Tibial artery (tissue), 4 donors: ENCODE measurements at regions not wholly inside any gene's neighbourhood (a gene's known extent, or its start where the extent isn't known, plus 50 kb on each side); places are given as distances from the start of the nearest gene placed in this dataset.

ENCODE experiments used
- DNase-seq, 2 donors: peaks; one replicate each; pipeline ENCODE4 v3.0.0-alpha.2; 2019
- H3K27ac ChIP-seq, 2 donors: fragments of 200-600 bp; sonication (generic) in 1 of 2; 1 replicate in 1 of 2; 2 replicates in 1 of 2; pipeline ENCODE4 v1.5.1; 2018 to 2019; ENCODE audit warnings: mild to moderate bottlenecking in 1 of 2
- H3K27me3 ChIP-seq, 2 donors: fragments of 200-600 bp; sonication (generic) in 1 of 2; one replicate each; pipeline versions ENCODE4 v1.5.1 to v1.6.0; 2016 to 2019
- H3K36me3 ChIP-seq, 3 donors: fragments of 200-600 bp; sonication (generic) in 2 of 3; one replicate each; pipeline ENCODE4 v1.5.1; 2016 to 2019; ENCODE audit warnings: mild to moderate bottlenecking in 2 of 3
- H3K4me1 ChIP-seq, 4 donors: fragments of 200-600 bp; sonication (generic) in 2 of 4; 1 replicate in 3 of 4; 2 replicates in 1 of 4; pipeline ENCODE4 v1.5.1; 2016 to 2019
- H3K4me3 ChIP-seq, 2 donors: fragments of 200-600 bp; sonication (generic) in 1 of 2; 1 replicate in 1 of 2; 2 replicates in 1 of 2; pipeline ENCODE4 v1.5.1; 2018 to 2019; ENCODE audit warnings: mild to moderate bottlenecking in 2 of 2
- H3K9me3 ChIP-seq, 3 donors: fragments of 200-600 bp; sonication (generic) in 1 of 3; one replicate each; pipeline ENCODE4 v1.5.1; 2016 to 2019
- intact Hi-C: fragments of 100-400 bp; cut with DNase I; formaldehyde crosslinking; loops from one replicate; pipeline ENCODE4 v1.15.0; 2023; ENCODE audit warnings: low total_unique reads
- TF ChIP-seq, protein P1 (sequence below), 2 experiments: fragments of 200-600 bp in 1 of 2; fragments of 450-650 bp in 1 of 2; IDR thresholded peaks; one replicate each; pipeline ENCODE4 v1.5.1; 2017 to 2019; ENCODE audit warnings: antibody characterized with exemption in 2 of 2, mild to moderate bottlenecking in 1 of 2, moderate library complexity in 1 of 2

DNA sequence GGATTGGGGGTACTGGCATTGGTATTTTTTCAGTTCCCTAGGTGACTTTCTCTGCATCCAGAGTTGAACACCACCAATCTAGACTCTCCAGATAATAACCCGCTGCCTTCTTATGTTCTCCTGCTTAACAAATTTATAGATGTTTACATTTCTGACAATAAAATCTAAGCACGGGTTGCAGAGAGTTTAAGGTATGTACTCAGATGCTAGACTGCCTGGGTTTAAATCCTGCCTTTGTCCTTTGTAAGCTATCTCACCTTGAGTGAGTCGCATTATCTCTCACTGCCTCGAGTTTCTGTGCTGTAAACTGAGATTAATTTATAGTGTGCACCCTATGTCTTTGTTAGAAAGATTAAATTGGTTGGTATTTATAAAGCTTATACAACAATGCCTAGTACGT is 131.4 kb upstream of the ARGLU1 start:
- TF ChIP-seq, protein P1, sequence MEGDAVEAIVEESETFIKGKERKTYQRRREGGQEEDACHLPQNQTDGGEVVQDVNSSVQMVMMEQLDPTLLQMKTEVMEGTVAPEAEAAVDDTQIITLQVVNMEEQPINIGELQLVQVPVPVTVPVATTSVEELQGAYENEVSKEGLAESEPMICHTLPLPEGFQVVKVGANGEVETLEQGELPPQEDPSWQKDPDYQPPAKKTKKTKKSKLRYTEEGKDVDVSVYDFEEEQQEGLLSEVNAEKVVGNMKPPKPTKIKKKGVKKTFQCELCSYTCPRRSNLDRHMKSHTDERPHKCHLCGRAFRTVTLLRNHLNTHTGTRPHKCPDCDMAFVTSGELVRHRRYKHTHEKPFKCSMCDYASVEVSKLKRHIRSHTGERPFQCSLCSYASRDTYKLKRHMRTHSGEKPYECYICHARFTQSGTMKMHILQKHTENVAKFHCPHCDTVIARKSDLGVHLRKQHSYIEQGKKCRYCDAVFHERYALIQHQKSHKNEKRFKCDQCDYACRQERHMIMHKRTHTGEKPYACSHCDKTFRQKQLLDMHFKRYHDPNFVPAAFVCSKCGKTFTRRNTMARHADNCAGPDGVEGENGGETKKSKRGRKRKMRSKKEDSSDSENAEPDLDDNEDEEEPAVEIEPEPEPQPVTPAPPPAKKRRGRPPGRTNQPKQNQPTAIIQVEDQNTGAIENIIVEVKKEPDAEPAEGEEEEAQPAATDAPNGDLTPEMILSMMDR (IDR thresholded peaks at IDR 0.05), result no peak
- Histone ChIP-seq H3K9me3 (no peaks in the 10 kb centered on the region), H3K27me3 (peaks cover 0 to 3% of the 10 kb centered on the region in 2 donors), H3K27ac (no peak overlapping the region), H3K36me3 (no peaks in the 10 kb centered on the region), H3K4me3 (no peak overlapping the region), H3K4me1 (no peaks in the 10 kb centered on the region)
- intact Hi-C loops, result no loop called here
- no peak for DNase-seq

- Histone ChIP-seq H3K27me3 (no peaks in the 10 kb centered on the region), H3K4me1 (no peaks in the 10 kb centered on the region), H3K4me3 (no peak overlapping the region), H3K9me3 (no peaks in the 10 kb centered on the region), H3K36me3 (no peaks in the 10 kb centered on the region), H3K27ac (no peak overlapping the region)
- DNase-seq, result no peak
- TF ChIP-seq, protein P1 (IDR thresholded peaks at IDR 0.05), result no peak
- intact Hi-C loops, result no loop called here
Observed at GRCh38 chr13:106696719-106697118, 128.8 kb upstream of the ARGLU1 start.

DNA sequence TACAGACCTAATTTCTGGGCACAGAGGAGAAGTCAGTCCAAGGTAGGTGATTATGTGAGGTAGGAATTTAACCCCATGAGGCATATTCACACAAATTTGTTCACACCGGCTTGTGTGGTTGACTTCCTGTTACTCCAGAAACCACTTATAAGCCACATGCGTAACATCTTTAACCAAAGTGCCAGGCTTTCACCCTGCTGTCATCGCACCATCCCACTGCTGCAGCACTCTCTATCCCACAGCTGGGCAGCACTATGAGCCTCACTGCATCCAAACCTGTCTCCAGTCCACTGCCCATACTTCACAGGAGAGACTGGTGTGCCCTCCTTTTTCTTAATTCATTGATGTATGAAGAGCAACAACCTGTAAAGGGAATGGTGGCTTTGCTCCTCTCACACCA is 128.2 kb upstream of the ARGLU1 start:
- Histone ChIP-seq H3K36me3 (no peaks in the 10 kb centered on the region), H3K27me3 (no peaks in the 10 kb centered on the region), H3K4me3 (no peak overlapping the region), H3K9me3 (no peaks in the 10 kb centered on the region), H3K27ac (no peak overlapping the region), H3K4me1 (no peaks in the 10 kb centered on the region)
- intact Hi-C loops, result no loop called here
- TF ChIP-seq, protein P1 (IDR thresholded peaks at IDR 0.05), result no peak
- no peak for DNase-seq

- no peak for DNase-seq
- H3K27me3 ChIP-seq, result no peaks in the 10 kb centered on the region
- intact Hi-C loops, result no loop called here
- TF ChIP-seq, protein P1 (IDR thresholded peaks at IDR 0.05), result no peak
- H3K4me3 ChIP-seq, result no peak overlapping the region
- no peak overlapping the region for H3K27ac ChIP-seq
- H3K36me3 ChIP-seq, result no peaks in the 10 kb centered on the region
- no peaks in the 10 kb centered on the region for H3K4me1 ChIP-seq
- H3K9me3 ChIP-seq, result no peaks in the 10 kb centered on the region
Observed at GRCh38 chr13:106695139-106695538, 127.2 kb upstream of the ARGLU1 start.

GRCh38 chr13:106691861-106692260 is 123.9 kb upstream of the ARGLU1 start:
- Histone ChIP-seq H3K27me3 (no peaks in the 10 kb centered on the region), H3K4me3 (no peak overlapping the region), H3K36me3 (no peaks in the 10 kb centered on the region), H3K27ac (no peak overlapping the region), H3K9me3 (no peaks in the 10 kb centered on the region), H3K4me1 (no peaks in the 10 kb centered on the region)
- intact Hi-C loops, result no loop called here
- DNase-seq, result no peak
- TF ChIP-seq, protein P1 (IDR thresholded peaks at IDR 0.05), result no peak

DNA sequence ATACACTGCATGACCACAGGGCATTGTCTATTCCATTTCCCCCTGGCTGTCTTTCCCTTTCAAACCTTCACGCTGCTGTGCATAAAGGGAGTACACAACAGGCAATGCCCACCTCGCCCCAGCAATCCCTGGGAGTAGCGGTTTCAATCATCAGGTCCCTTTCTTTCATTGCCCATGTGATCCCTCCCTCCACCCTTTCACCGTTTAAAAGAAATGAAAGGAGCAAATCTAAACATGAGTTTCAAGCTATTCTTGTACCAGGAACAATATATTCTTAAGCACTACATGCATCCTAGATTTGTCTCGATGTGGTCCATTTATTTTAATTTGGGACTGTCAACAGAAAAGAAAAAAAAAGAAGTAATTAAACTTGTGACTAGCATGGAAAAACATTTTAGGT is 123.4 kb upstream of the ARGLU1 start:
- H3K27ac ChIP-seq, result no peak overlapping the region
- H3K9me3 ChIP-seq, result no peaks in the 10 kb centered on the region
- H3K27me3 ChIP-seq, result no peaks in the 10 kb centered on the region
- intact Hi-C loops, result no loop called here
- TF ChIP-seq, protein P1 (IDR thresholded peaks at IDR 0.05), result no peak
- H3K4me3 ChIP-seq, result no peak overlapping the region
- no peak for DNase-seq
- H3K36me3 ChIP-seq, result no peaks in the 10 kb centered on the region
- H3K4me1 ChIP-seq, result no peaks in the 10 kb centered on the region
